HEK293 (cell line): ENCODE measurements at regions not wholly inside any gene's neighbourhood (a gene's known extent, or its start where the extent isn't known, plus 50 kb on each side); places are given as distances from the start of the nearest gene placed in this dataset.

ENCODE experiments used
- CTCF ChIA-PET: fragments of 350-600 bp; formaldehyde crosslinking; extraction: SDS; loops from one replicate; lab custom pipeline; 2021; ENCODE audit warnings: antibody characterized with exemption; lab: Yijun Ruan, JAX
- POLR2A ChIA-PET: fragments of 300-600 bp; formaldehyde crosslinking; extraction: SDS; loops from one replicate; lab custom pipeline; 2020; ENCODE audit warnings: antibody characterized with exemption, inconsistent platforms; lab: Yijun Ruan, JAX
- H3K27ac ChIP-seq: fragments of 200-500 bp; sonication (Bioruptor generic); 2 replicates; pipeline ENCODE4 v1.5.1; 2014; ENCODE audit warnings: low read depth, low read length, control low read depth, inconsistent platforms; ENCODE audit errors: extremely low read depth
- H3K36me3 ChIP-seq, 2 experiments: fragments of 200-500 bp in 1 of 2; sonication (Bioruptor generic) in 1 of 2; 1 replicate in 1 of 2; 2 replicates in 1 of 2; pipeline ENCODE4 v1.5.1; 2014 to 2017; ENCODE audit warnings: inconsistent platforms in 2 of 2, low read length in 2 of 2; ENCODE audit not compliant: control insufficient read depth in 2 of 2, insufficient read depth in 1 of 2
- H3K4me1 ChIP-seq: fragments of 200-500 bp; sonication (Bioruptor generic); 2 replicates; pipeline ENCODE4 v1.5.1; 2014; ENCODE audit warnings: mild to moderate bottlenecking, low read length, inconsistent platforms; ENCODE audit not compliant: control insufficient read depth, insufficient read depth
- H3K4me3 ChIP-seq: 2 replicates; pipeline ENCODE4 v1.5.1; 2011; ENCODE audit warnings: low read depth, mild to moderate bottlenecking, control low read depth, low read length, moderate library complexity
- H3K9me3 ChIP-seq: fragments of 200-500 bp; sonication (Bioruptor generic); 2 replicates; pipeline ENCODE4 v1.5.1; 2014; ENCODE audit warnings: low read depth, low read length, inconsistent platforms; ENCODE audit not compliant: control insufficient read depth, insufficient read depth
- ELK4 ChIP-seq: IDR thresholded peaks from 2 replicates; pipeline ENCODE4 v1.6.1; 2011; ENCODE audit warnings: mild to moderate bottlenecking, low read depth, low read length, borderline replicate concordance
- KLF17 ChIP-seq: fragments of 450-650 bp; formaldehyde crosslinking; IDR thresholded peaks from 2 replicates; pipeline ENCODE4 v1.5.1; 2016; ENCODE audit warnings: missing biosample characterization, missing genetic modification characterization
- KLF8 ChIP-seq: fragments of 450-650 bp; formaldehyde crosslinking; IDR thresholded peaks from 2 replicates; pipeline ENCODE4 v1.5.1; 2016; ENCODE audit warnings: missing biosample characterization, missing genetic modification characterization
- ZBTB7A ChIP-seq: fragments of 450-650 bp; formaldehyde crosslinking; IDR thresholded peaks from 2 replicates; pipeline ENCODE4 v1.5.1; 2016; ENCODE audit warnings: low read depth, missing biosample characterization, missing genetic modification characterization
- ZNF132 ChIP-seq: fragments of 450-650 bp; formaldehyde crosslinking; IDR thresholded peaks from 2 replicates; pipeline ENCODE4 v1.5.1; 2017; ENCODE audit warnings: missing biosample characterization, missing genetic modification characterization, borderline replicate concordance
- ZNF2 ChIP-seq: fragments of 450-650 bp; formaldehyde crosslinking; IDR thresholded peaks from 2 replicates; pipeline ENCODE4 v1.5.1; 2016; ENCODE audit warnings: missing biosample characterization, missing genetic modification characterization
- ZNF211 ChIP-seq: fragments of 450-650 bp; formaldehyde crosslinking; IDR thresholded peaks from 2 replicates; pipeline ENCODE4 v1.5.1; 2016; ENCODE audit warnings: low read depth, missing biosample characterization, missing genetic modification characterization
- ZNF221 ChIP-seq: fragments of 450-650 bp; formaldehyde crosslinking; IDR thresholded peaks from 2 replicates; pipeline ENCODE4 v1.5.1; 2017; ENCODE audit warnings: missing biosample characterization, missing genetic modification characterization, borderline replicate concordance
- ZNF433 ChIP-seq: fragments of 450-650 bp; formaldehyde crosslinking; IDR thresholded peaks from 2 replicates; pipeline ENCODE4 v1.5.1; 2016; ENCODE audit warnings: missing biosample characterization, missing genetic modification characterization, low read depth
- ZNF510 ChIP-seq: fragments of 450-650 bp; formaldehyde crosslinking; IDR thresholded peaks from 2 replicates; pipeline ENCODE4 v1.5.1; 2018; ENCODE audit warnings: mild to moderate bottlenecking, missing genetic modification characterization, missing biosample characterization; ENCODE audit not compliant: insufficient replicate concordance
- ZNF529 ChIP-seq: fragments of 450-650 bp; formaldehyde crosslinking; IDR thresholded peaks from 2 replicates; pipeline ENCODE4 v1.5.1; 2017; ENCODE audit warnings: missing genetic modification characterization, missing biosample characterization; ENCODE audit not compliant: insufficient replicate concordance
- ZNF654 ChIP-seq: fragments of 450-650 bp; formaldehyde crosslinking; IDR thresholded peaks from 2 replicates; pipeline ENCODE4 v1.5.1; 2016; ENCODE audit warnings: low read depth, missing biosample characterization, missing genetic modification characterization
- ZNF776 ChIP-seq: fragments of 450-650 bp; formaldehyde crosslinking; IDR thresholded peaks from 2 replicates; pipeline ENCODE4 v1.5.0; 2017; ENCODE audit warnings: missing biosample characterization, missing genetic modification characterization, borderline replicate concordance
- ZNF792 ChIP-seq: fragments of 450-650 bp; formaldehyde crosslinking; IDR thresholded peaks from 2 replicates; pipeline ENCODE4 v1.5.1; 2016; ENCODE audit warnings: missing biosample characterization, missing genetic modification characterization
- TF ChIP-seq, protein P1 (sequence below): fragments of 450-650 bp; formaldehyde crosslinking; conservative IDR thresholded peaks from 2 replicates; pipeline ENCODE4 v1.5.1; 2016; ENCODE audit warnings: low read depth, missing biosample characterization, missing genetic modification characterization
- TF ChIP-seq, protein P2 (sequence below): fragments of 450-650 bp; formaldehyde crosslinking; IDR thresholded peaks from 2 replicates; pipeline ENCODE4 v1.5.1; 2016; ENCODE audit warnings: missing biosample characterization, missing genetic modification characterization

- no peak overlapping the region for H3K4me3 ChIP-seq
- no peaks in the 10 kb centered on the region for H3K36me3 ChIP-seq
- H3K27ac ChIP-seq: no peak overlapping the region
- TF ChIP-seq ZBTB7A (no peak), KLF17 (tag by site-specific recombination) (no peak), ZNF132 (tag by site-specific recombination) (no peak), ZNF529 (no peak), ZNF2 (tag by site-specific recombination) (no peak), ZNF776 (tag by site-specific recombination) (no peak), ELK4 (no peak), ZNF792 (tag by site-specific recombination) (no peak), ZNF211 (tag by site-specific recombination) (no peak), ZNF433 (tag by site-specific recombination) (no peak), KLF8 (tag by site-specific recombination) (no peak), ZNF654 (no peak), ZNF221 (tag by site-specific recombination) (no peak), ZNF510 (tag by site-specific recombination) (no peak)
- TF ChIP-seq, protein P1, sequence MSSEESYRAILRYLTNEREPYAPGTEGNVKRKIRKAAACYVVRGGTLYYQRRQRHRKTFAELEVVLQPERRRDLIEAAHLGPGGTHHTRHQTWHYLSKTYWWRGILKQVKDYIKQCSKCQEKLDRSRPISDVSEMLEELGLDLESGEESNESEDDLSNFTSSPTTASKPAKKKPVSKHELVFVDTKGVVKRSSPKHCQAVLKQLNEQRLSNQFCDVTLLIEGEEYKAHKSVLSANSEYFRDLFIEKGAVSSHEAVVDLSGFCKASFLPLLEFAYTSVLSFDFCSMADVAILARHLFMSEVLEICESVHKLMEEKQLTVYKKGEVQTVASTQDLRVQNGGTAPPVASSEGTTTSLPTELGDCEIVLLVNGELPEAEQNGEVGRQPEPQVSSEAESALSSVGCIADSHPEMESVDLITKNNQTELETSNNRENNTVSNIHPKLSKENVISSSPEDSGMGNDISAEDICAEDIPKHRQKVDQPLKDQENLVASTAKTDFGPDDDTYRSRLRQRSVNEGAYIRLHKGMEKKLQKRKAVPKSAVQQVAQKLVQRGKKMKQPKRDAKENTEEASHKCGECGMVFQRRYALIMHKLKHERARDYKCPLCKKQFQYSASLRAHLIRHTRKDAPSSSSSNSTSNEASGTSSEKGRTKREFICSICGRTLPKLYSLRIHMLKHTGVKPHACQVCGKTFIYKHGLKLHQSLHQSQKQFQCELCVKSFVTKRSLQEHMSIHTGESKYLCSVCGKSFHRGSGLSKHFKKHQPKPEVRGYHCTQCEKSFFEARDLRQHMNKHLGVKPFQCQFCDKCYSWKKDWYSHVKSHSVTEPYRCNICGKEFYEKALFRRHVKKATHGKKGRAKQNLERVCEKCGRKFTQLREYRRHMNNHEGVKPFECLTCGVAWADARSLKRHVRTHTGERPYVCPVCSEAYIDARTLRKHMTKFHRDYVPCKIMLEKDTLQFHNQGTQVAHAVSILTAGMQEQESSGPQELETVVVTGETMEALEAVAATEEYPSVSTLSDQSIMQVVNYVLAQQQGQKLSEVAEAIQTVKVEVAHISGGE (tag by site-specific recombination): no peak
- TF ChIP-seq, protein P2, sequence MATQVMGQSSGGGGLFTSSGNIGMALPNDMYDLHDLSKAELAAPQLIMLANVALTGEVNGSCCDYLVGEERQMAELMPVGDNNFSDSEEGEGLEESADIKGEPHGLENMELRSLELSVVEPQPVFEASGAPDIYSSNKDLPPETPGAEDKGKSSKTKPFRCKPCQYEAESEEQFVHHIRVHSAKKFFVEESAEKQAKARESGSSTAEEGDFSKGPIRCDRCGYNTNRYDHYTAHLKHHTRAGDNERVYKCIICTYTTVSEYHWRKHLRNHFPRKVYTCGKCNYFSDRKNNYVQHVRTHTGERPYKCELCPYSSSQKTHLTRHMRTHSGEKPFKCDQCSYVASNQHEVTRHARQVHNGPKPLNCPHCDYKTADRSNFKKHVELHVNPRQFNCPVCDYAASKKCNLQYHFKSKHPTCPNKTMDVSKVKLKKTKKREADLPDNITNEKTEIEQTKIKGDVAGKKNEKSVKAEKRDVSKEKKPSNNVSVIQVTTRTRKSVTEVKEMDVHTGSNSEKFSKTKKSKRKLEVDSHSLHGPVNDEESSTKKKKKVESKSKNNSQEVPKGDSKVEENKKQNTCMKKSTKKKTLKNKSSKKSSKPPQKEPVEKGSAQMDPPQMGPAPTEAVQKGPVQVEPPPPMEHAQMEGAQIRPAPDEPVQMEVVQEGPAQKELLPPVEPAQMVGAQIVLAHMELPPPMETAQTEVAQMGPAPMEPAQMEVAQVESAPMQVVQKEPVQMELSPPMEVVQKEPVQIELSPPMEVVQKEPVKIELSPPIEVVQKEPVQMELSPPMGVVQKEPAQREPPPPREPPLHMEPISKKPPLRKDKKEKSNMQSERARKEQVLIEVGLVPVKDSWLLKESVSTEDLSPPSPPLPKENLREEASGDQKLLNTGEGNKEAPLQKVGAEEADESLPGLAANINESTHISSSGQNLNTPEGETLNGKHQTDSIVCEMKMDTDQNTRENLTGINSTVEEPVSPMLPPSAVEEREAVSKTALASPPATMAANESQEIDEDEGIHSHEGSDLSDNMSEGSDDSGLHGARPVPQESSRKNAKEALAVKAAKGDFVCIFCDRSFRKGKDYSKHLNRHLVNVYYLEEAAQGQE (tag by site-specific recombination): no peak
- no peaks in the 10 kb centered on the region for H3K4me1 ChIP-seq
- H3K9me3 ChIP-seq: no peaks in the 10 kb centered on the region
- ChIA-PET POLR2A (no interaction called here), CTCF (no interaction called here)
Observed at GRCh38 chr10:131730771-131731497, 169.9 kb upstream of the PPP2R2D start.
